ENCODE measurements at regions not wholly inside any gene's neighbourhood (a gene's known extent, or its start where the extent isn't known, plus 50 kb on each side); places are given as distances from the start of the nearest gene placed in this dataset.
A peak's percentile ranks its signal among the peaks of the same experiment; 100 is the strongest.

DNA sequence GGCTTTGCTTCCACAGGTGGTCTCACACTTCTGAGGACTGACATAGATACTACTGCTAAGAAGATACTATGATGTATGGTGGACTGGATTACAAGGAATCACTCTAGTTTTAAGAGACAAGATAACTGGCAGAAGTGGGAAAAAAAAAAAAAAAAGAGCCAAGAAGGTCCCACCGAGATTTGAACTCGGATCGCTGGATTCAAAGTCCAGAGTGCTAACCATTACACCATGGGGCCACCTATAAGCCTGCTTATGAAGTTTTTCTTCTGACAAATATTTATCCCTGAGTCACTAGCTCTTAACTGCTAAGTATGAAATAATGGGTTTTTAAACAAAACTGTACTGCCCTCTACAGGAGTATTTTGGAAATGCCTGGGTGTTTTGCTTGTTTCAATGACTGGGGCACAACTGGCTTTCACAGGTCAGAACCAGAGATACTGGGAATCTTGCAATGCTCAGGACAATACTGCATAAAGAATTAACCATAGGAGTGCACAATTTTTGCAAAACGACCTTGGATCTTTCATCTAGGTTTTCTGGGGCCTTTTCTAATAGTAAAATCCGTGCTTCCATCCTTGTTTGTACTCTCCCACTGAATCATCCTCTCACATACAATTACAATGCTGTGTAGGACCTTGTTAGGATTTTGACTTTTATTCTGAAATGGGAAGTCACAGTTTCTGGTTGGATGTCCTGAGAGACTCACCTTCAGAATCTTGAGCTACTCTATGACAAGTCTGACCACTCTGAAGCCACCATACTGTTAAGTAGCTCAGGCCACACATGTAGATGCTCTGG lies 116.3 kb downstream of the OR2B2 start (continued):
- TF ChIP-seq ADNP (CRISPR knock-in tag; IDR thresholded peaks at IDR 0.05) (no peak), NFKB2 (CRISPR knock-in tag; IDR thresholded peaks at IDR 0.05; ENCODE audit: borderline replicate concordance) (no peak), JARID2 (CRISPR knock-in tag; IDR thresholded peaks at IDR 0.05; ENCODE audit: insufficient replicate concordance) (no peak), GZF1 (CRISPR knock-in tag; IDR thresholded peaks at IDR 0.05) (no peak), GLI4 (CRISPR knock-in tag; IDR thresholded peaks at IDR 0.05; ENCODE audit: borderline replicate concordance) (no peak), RORA (CRISPR knock-in tag; IDR thresholded peaks at IDR 0.05) (no peak), PRPF4 (IDR thresholded peaks at IDR 0.05; ENCODE audit: low read depth, low read length, poor library complexity, severe bottlenecking) (peak; percentile 53), TAF15 (IDR thresholded peaks at IDR 0.05; ENCODE audit: low read depth, low read length, poor library complexity, severe bottlenecking) (no peak), PAWR (CRISPR knock-in tag; IDR thresholded peaks at IDR 0.05; ENCODE audit: borderline replicate concordance) (no peak), PITX1 (CRISPR knock-in tag; IDR thresholded peaks at IDR 0.05) (peak; percentile 62; the same call in 1 of the 2 replicates), SETDB1 (CRISPR knock-in tag; IDR thresholded peaks at IDR 0.05; ENCODE audit: borderline replicate concordance) (no peak)
- TF ChIP-seq, protein P1, sequence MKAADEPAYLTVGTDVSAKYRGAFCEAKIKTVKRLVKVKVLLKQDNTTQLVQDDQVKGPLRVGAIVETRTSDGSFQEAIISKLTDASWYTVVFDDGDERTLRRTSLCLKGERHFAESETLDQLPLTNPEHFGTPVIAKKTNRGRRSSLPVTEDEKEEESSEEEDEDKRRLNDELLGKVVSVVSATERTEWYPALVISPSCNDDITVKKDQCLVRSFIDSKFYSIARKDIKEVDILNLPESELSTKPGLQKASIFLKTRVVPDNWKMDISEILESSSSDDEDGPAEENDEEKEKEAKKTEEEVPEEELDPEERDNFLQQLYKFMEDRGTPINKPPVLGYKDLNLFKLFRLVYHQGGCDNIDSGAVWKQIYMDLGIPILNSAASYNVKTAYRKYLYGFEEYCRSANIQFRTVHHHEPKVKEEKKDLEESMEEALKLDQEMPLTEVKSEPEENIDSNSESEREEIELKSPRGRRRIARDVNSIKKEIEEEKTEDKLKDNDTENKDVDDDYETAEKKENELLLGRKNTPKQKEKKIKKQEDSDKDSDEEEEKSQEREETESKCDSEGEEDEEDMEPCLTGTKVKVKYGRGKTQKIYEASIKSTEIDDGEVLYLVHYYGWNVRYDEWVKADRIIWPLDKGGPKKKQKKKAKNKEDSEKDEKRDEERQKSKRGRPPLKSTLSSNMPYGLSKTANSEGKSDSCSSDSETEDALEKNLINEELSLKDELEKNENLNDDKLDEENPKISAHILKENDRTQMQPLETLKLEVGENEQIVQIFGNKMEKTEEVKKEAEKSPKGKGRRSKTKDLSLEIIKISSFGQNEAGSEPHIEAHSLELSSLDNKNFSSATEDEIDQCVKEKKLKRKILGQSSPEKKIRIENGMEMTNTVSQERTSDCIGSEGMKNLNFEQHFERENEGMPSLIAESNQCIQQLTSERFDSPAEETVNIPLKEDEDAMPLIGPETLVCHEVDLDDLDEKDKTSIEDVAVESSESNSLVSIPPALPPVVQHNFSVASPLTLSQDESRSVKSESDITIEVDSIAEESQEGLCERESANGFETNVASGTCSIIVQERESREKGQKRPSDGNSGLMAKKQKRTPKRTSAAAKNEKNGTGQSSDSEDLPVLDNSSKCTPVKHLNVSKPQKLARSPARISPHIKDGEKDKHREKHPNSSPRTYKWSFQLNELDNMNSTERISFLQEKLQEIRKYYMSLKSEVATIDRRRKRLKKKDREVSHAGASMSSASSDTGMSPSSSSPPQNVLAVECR (CRISPR knock-in tag; IDR thresholded peaks at IDR 0.05; ENCODE audit: borderline replicate concordance) = peak; percentile 16; the same call in 1 of the 2 replicates
- TF ChIP-seq, protein P2, sequence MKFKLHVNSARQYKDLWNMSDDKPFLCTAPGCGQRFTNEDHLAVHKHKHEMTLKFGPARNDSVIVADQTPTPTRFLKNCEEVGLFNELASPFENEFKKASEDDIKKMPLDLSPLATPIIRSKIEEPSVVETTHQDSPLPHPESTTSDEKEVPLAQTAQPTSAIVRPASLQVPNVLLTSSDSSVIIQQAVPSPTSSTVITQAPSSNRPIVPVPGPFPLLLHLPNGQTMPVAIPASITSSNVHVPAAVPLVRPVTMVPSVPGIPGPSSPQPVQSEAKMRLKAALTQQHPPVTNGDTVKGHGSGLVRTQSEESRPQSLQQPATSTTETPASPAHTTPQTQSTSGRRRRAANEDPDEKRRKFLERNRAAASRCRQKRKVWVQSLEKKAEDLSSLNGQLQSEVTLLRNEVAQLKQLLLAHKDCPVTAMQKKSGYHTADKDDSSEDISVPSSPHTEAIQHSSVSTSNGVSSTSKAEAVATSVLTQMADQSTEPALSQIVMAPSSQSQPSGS (CRISPR knock-in tag; IDR thresholded peaks at IDR 0.05) = peak; percentile 51; the same call in 1 of the 2 replicates
- TF ChIP-seq, protein P3, sequence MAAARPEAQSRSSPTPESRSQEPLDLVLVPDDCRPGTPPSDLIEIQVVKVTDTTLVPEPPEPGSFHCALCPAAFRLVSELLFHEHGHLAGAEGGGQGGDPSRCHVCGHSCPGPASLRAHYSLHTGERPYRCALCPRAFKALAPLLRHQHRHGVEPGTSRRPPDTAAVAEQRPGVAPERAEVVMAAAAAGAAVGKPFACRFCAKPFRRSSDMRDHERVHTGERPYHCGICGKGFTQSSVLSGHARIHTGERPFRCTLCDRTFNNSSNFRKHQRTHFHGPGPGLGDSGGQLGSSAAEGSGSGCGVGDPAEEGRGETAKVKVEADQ (CRISPR knock-in tag; IDR thresholded peaks at IDR 0.05; ENCODE audit: borderline replicate concordance) = no peak
- TF ChIP-seq, protein P4, sequence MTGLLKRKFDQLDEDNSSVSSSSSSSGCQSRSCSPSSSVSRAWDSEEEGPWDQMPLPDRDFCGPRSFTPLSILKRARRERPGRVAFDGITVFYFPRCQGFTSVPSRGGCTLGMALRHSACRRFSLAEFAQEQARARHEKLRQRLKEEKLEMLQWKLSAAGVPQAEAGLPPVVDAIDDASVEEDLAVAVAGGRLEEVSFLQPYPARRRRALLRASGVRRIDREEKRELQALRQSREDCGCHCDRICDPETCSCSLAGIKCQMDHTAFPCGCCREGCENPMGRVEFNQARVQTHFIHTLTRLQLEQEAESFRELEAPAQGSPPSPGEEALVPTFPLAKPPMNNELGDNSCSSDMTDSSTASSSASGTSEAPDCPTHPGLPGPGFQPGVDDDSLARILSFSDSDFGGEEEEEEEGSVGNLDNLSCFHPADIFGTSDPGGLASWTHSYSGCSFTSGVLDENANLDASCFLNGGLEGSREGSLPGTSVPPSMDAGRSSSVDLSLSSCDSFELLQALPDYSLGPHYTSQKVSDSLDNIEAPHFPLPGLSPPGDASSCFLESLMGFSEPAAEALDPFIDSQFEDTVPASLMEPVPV (CRISPR knock-in tag; IDR thresholded peaks at IDR 0.05) = no peak
- TF ChIP-seq, protein P5, sequence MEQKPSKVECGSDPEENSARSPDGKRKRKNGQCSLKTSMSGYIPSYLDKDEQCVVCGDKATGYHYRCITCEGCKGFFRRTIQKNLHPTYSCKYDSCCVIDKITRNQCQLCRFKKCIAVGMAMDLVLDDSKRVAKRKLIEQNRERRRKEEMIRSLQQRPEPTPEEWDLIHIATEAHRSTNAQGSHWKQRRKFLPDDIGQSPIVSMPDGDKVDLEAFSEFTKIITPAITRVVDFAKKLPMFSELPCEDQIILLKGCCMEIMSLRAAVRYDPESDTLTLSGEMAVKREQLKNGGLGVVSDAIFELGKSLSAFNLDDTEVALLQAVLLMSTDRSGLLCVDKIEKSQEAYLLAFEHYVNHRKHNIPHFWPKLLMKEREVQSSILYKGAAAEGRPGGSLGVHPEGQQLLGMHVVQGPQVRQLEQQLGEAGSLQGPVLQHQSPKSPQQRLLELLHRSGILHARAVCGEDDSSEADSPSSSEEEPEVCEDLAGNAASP (CRISPR knock-in tag; IDR thresholded peaks at IDR 0.05; ENCODE audit: borderline replicate concordance) = peak; percentile 61; the same call in 1 of the 2 replicates
- TF ChIP-seq, protein P6, sequence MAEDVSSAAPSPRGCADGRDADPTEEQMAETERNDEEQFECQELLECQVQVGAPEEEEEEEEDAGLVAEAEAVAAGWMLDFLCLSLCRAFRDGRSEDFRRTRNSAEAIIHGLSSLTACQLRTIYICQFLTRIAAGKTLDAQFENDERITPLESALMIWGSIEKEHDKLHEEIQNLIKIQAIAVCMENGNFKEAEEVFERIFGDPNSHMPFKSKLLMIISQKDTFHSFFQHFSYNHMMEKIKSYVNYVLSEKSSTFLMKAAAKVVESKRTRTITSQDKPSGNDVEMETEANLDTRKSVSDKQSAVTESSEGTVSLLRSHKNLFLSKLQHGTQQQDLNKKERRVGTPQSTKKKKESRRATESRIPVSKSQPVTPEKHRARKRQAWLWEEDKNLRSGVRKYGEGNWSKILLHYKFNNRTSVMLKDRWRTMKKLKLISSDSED (CRISPR knock-in tag; IDR thresholded peaks at IDR 0.05) = no peak

All from HepG2 (cell line).